ENCODE measurements at regions not wholly inside any gene's neighbourhood (a gene's known extent, or its start where the extent isn't known, plus 50 kb on each side); places are given as distances from the start of the nearest gene placed in this dataset.
"Not testable (repeated sequence)": the region's sequence is repeated elsewhere in the genome, so short reads cannot be mapped to it uniquely, and the experiment has no call there.

DNA sequence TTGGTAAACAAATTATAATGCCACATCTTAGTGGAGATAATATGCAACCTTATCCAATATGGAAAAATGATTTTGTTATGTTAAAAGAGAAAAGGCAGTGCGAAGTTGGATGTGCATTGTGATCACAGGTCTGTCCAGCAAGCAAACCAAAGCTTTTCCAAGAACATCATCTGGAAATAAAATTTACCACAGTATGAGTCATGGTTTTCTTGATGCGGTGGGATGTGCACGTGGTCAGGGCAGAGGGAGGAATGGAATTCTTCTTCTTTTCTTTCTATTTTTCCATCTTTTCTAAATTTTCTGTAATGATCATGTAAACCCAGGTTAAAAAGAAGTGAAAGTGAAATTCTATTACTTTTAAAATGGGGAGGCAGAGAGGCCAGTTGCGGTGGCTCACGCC lies 169.8 kb downstream of the C11orf91 start:
- no peak for TF ChIP-seq CTCF (IDR thresholded peaks at IDR 0.05; ENCODE audit: low read depth, low read length)
- no peak for DNase-seq (ENCODE audit: extremely low read depth, low read depth)

DNA sequence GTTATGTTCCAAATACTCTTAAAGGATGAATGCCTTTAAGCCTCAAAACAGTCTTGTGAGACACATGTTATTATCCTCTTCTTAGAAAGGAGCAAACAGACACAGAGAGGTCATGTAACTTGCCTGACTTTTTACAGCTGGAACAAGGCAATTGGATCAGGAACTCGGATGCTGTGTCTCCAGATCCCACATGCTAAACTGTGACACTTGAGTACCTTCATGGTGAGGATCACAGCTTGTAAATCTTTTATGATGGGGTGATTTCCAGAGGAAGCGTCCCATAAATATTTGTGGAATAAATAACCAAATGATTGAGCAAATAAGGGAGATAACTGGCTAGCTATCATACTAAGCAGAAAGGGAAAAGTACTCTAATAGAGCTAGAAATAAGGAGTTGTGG lies 171.2 kb downstream of the C11orf91 start:
- no peak for TF ChIP-seq CTCF (IDR thresholded peaks at IDR 0.05; ENCODE audit: low read depth, low read length)
- no peak for DNase-seq (ENCODE audit: extremely low read depth, low read depth)

GRCh38 chr11:33527738-33528137 lies 172.9 kb downstream of the C11orf91 start:
- not testable (repeated sequence) for DNase-seq (ENCODE audit: extremely low read depth, low read depth)

- no peak for DNase-seq (ENCODE audit: extremely low read depth, low read depth)
- no peak for TF ChIP-seq CTCF (IDR thresholded peaks at IDR 0.05; ENCODE audit: low read depth, low read length)
These were observed 174.8 kb downstream of the C11orf91 start for GRCh38 chr11:33525789-33526188.

GRCh38 chr11:33521384-33521783 lies 179.2 kb downstream of the C11orf91 start:
- TF ChIP-seq CTCF (IDR thresholded peaks at IDR 0.05; ENCODE audit: low read depth, low read length): no peak
- no peak for DNase-seq (ENCODE audit: extremely low read depth, low read depth)

DNA sequence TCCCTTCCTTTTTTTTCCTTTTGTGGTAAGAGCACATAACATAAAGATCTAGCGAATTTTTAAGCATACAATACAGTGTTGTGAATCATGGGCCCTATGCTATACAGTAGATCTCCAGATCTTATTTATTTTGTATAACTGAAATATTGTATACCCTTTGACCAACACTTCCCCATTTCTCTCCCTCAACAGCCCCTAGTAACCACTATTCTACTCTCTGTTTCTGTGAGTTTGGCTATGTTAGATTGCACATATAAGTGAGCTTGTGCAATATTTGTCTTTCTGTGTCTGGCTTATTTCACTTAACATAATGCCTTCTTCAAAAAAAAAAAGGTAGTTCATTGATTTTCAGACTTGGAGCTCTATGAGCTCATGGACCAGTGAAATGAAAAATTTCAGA lies 180.5 kb downstream of the C11orf91 start:
- DNase-seq (ENCODE audit: extremely low read depth, low read depth): no peak
- TF ChIP-seq CTCF (IDR thresholded peaks at IDR 0.05; ENCODE audit: low read depth, low read length): no peak

GRCh38 chr11:33515347-33515746 lies 185.3 kb downstream of the C11orf91 start:
- DNase-seq (ENCODE audit: extremely low read depth, low read depth): no peak
- TF ChIP-seq CTCF (IDR thresholded peaks at IDR 0.05; ENCODE audit: low read depth, low read length): no peak

- no peak for DNase-seq (ENCODE audit: extremely low read depth, low read depth)
- no peak for TF ChIP-seq CTCF (IDR thresholded peaks at IDR 0.05; ENCODE audit: low read depth, low read length)
These were observed 186.3 kb downstream of the C11orf91 start for GRCh38 chr11:33514079-33514925.

Measured in AG09319 (cell line).